Loucy (cell line): ENCODE measurements at regions not wholly inside any gene's neighbourhood (a gene's known extent, or its start where the extent isn't known, plus 50 kb on each side); places are given as distances from the start of the nearest gene placed in this dataset.

Experiments used
- EZH2phosphoT487 ChIP-seq: fragments of 200-600 bp; IDR thresholded peaks from 2 replicates; pipeline ENCODE4 v1.6.1; 2018; ENCODE audit warnings: antibody characterized with exemption, mild to moderate bottlenecking, moderate library complexity, borderline replicate concordance
- TF ChIP-seq, protein P1 (sequence below): fragments of 200-600 bp; sonication (generic); conservative IDR thresholded peaks from 2 replicates; pipeline ENCODE4 v1.5.1; 2014; ENCODE audit warnings: mild to moderate bottlenecking, antibody characterized with exemption, low read length

DNA sequence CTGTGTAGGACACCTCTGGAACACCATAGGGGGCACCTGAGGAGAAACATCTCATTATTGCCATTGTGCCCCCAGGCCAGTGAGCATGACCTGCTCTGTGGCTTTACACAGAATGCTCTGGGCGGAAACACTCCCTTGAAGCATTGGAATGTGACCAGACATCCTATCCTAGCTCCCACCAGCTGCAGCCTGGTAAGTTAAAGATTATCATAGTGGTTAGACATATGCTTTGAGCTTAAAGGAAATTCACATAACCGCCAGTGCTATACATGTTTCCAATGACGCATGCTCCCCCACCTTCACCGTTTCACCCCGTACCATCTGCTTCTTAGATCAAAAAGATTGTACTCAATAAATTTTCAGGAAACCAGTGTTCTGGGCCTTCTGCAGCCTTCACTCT, 217.7 kb upstream of the CENPE start:
- TF ChIP-seq EZH2phosphoT487, result no peak
- TF ChIP-seq, protein P1, sequence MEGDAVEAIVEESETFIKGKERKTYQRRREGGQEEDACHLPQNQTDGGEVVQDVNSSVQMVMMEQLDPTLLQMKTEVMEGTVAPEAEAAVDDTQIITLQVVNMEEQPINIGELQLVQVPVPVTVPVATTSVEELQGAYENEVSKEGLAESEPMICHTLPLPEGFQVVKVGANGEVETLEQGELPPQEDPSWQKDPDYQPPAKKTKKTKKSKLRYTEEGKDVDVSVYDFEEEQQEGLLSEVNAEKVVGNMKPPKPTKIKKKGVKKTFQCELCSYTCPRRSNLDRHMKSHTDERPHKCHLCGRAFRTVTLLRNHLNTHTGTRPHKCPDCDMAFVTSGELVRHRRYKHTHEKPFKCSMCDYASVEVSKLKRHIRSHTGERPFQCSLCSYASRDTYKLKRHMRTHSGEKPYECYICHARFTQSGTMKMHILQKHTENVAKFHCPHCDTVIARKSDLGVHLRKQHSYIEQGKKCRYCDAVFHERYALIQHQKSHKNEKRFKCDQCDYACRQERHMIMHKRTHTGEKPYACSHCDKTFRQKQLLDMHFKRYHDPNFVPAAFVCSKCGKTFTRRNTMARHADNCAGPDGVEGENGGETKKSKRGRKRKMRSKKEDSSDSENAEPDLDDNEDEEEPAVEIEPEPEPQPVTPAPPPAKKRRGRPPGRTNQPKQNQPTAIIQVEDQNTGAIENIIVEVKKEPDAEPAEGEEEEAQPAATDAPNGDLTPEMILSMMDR, result no peak
